HG03342 (cell line): ENCODE measurements at regions not wholly inside any gene's neighbourhood (a gene's known extent, or its start where the extent isn't known, plus 50 kb on each side); places are given as distances from the start of the nearest gene placed in this dataset.

ENCODE experiments used
- ATAC-seq: cut with Tn5 transposase; IDR thresholded peaks from one replicate; pipeline ENCODE4 v1.9.1; 2021; ENCODE audit warnings: mild to moderate bottlenecking, moderate library complexity; ENCODE audit not compliant: unreplicated experiment

DNA sequence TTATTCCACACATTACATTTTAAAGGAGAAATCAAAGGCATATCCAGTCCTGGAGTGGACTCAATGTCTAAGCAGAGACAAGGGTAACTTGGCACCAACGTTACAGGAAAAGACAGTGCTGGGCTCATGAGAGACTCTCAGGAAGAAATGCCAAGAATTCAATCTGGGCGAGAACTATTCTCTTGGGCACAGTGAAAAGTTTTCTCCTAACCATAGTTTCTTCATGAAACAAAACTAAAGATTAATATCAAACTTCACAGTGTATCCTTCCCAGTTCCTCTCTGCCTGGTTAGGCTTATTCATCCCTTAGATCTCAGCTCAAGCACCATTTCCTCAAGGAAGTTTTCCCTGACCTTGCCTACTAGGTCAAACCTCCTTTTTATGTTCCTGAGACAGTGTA, 109.4 kb upstream of the TLL1 start:
- ATAC-seq, result no peak

DNA sequence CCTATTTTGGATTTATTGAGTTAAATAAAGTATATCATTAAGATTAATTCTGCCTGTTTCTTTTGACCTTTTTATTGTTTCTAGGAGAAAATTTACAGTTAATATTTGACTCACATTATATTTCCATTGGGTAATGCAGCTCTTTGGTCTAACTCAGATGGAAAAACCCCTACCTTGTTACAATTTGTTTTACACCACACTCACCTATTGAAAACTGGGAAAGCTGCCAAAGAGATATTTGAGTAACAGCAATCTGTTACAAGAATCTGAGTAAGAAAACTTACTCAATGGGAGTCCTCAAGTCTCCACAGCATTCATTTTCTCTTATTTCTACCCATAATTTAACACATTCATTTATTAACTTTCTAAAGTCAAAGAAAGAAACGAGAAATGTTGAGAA, 108.0 kb upstream of the TLL1 start:
- no peak for ATAC-seq

- ATAC-seq, result no peak
Measured at GRCh38 chr4:165766018-165766417, 107.0 kb upstream of the TLL1 start.

DNA sequence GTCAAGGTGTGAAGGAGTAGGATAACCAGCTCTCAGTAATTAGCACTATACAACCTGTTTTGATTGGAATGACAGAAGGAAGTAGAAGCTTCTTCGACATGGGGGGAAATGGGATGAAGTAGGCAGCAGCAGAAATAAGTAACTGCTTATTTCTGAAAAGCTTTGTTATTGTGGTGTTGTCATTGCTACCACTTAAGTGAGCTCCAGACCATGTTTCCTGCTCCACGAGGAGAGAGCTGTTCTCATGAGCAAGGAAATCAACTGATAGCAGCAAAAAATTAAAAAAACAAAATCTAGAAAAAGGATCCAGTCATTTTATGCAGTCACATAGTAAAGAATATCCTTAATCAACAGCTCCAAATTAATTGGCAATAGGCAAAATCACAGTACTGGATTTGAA, 106.1 kb upstream of the TLL1 start:
- no peak for ATAC-seq

- no peak for ATAC-seq
Measured at GRCh38 chr4:165767671-165768070, 105.4 kb upstream of the TLL1 start.

DNA sequence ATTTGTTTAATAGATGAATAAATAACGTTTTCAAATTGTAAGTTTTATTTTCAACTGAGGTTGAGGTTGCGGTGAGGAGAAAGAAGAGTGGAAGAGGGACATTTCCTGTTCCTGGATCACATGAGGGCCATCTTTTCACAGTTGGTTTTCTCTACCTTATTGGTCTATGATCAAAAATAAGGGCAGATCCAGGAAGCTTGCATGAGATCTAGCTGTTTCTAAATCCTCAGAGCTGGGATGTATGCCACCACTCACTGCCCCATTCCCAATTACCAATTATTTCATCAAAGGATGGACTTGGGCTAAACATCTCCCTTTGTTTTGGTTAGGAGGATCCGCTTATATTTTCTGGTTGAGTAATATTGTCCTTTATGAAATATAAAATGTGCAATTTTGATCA, 104.8 kb upstream of the TLL1 start:
- ATAC-seq, result no peak

DNA sequence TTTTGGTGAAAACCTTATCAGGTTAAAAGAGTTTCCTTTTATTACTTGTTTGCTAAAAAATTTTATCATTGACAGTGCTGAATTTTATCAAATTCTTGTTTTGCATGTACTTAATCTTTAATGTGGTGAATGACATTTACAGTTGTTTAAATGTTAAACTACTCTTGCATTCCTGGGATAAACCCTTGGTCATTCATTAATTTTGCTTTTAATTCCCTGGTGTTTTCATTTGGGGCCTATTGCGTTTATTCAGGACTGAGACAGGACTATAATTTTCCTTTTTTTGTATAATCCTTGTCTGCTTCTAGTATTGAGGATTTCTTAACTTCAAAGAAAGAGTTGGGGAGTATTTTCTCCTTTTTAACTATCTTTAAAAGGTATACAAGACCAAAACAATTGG, 98.7 kb upstream of the TLL1 start:
- ATAC-seq, result no peak

GRCh38 chr4:165779950-165780670, 92.9 kb upstream of the TLL1 start:
- ATAC-seq, result no peak

DNA sequence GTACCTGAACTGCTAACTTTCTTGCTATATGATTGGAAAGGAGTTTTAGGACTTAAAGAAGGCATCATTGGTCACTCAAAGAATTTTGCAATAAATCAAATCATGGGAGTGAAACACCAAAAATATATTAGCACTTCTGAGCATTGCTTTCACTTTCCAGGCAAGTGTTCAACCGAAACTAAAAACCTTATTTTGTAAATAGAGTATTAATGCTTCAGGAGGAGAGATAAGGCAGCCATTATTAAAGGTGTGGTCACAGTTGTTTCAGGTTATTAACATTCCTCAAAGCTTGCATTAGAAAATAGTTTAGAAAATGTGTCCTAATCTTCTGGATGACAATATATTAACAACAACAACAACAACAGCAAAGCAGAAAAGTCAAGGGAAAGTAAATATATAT, 92.3 kb upstream of the TLL1 start:
- no peak for ATAC-seq

DNA sequence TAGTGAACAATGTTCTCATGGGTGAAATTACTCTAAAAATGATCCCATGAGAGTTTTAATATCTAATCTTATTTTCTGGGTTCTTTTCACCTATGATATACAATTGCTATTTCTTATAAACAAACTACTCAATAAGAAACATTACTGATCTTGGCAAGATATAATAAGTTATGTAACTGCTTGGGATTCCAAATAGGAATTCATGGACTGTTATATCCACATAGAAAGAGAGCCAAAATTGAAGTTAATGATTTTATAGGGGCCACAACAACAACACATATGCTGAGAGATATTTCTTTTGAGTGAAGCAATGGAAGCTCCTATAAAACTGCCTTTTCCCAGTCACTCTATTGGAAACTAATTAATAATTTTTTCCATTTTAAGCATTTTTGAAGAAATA, 90.4 kb upstream of the TLL1 start:
- no peak for ATAC-seq

DNA sequence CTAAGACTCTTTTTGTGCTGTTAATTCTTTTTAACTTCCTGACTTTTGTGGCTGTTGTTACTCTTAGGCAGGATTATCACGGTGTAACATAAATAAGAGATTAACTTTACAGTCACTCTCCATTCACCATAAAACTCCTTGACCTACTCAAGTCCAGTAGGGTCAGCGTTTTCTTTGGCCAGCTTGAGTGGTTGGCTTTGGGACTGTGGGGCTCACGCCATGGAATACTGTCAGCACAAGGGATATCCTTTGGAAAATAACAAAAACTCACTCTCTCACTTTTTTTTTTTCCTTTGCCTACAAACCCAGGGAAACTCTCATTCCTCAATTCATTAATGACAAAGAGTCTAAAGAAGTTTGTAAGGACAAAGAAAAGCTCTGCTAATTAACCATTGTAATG, 89.4 kb upstream of the TLL1 start:
- no peak for ATAC-seq

DNA sequence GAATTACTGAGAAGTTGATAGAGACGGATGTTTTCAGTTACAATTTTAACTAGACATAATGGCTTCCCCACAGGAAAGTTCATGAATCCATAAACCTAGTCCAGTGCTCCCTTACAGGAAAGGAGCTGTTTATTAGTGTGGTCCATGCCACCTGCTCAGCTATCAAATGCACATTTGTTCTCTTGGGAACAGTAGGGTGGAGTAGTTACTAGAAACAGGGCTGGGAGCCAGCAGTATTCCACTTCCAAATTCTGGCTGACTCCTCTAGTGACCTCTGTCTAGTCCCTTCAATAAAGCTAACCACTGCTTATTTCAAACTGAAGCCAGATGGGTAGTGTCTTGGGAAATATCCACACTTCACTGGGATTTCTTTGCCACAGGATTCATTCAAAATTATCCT, 88.4 kb upstream of the TLL1 start:
- no peak for ATAC-seq

DNA sequence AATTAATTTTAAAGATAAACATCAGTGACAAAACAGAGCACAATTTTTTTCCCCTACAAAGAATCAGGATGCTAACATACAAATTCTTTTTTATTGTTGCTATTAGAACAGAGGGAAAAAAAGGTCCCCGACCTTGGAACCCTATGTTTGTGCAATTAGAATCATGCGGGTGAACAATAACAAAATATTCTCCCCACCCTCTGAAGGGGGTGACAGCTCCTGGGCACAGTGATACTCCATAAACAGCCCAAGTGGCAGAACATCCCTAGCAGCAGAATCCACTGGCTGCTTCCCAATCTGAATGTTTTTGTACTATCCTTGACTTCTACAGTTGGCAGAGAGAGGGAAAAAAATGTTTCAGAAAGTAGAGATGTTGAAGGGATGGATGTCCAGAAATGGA, 87.7 kb upstream of the TLL1 start:
- no peak for ATAC-seq

DNA sequence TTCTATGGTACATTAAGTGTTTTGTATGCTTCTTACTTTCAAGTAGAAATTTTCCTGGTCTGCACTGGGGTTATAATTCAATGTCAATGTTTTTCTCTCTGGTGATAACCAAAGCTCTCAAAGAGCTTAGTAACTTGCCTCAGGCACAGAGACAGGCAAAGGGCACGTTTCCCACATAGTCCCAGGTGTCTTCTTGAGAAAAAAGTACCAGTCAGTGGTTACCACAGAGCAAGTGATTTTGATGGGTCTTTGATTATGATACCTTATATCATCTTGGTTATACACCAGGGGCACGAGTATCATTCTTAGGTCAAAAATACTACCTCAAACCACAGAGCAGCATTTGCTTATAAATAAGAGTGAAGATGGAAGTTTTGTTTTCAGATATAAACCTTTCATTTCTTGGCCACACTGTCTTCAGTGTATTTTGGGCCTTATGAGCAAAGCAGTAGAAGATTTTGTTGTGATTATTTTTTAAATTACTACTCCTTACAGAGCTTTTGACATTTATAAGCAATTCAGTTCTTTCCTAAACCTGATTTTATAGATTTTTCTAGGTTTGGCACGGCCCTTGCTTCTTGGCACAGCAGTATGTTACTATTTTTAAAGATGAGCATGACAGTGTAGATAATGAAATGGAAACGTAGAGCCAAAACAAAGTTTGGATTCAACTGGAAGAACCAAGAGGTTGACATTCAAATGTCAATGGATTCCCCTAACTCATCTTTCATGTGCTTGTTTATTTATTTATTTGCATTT, 85.3 kb upstream of the TLL1 start:
- no peak for ATAC-seq

DNA sequence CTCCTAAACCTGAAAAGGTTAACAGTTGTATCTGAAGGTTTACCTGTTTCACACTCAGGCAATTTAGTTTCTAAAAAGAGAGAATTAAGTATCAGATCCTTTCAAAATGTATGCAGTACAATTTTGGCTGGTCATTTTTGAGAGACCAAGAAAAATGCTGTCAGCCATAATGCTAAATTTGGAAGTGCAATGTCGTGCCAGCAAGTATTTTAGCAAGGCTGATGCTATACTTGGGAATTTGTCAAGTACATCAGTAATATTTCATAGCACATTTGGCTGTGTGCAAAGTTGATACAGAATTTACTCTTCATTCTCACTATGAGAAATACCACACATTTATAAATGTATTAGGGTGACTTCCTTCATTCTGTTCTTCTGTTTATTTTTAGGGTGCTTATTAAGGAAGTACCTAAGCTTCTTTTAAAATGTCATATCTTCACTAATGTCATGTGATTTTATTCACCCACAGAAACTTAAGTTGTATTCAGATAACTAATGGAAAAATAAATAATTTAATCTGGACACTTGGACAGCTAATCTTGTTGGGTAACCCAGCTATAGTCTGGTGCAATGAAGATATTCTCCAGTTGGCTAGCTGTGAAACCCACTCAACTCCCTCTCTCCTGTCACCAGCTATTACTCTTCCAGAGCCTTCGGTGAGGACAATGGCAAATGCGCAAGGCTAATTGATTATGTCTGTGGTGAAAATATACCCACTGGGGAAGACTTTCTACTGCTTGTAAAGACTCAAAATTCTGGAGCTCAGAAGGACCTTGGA, 84.2 kb upstream of the TLL1 start:
- ATAC-seq, result no peak

DNA sequence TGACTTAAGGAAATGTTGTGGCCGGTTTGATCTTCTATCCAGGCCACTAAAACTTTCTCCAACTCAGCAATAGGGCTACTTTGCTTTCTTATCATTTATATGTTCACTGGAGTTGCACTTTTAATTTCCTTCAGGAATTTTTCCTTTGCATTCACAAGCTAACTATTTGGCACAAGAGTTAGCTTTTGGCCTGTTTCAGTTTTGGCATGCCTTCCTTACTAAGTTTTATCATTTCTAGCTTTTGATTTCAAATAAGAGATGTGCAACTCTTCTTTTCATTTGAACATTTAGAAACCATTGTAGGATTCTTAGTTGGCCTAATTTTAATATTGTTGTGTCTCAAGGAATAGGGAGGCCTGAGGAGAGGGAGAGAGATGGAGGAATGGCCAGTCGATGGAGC, 79.8 kb upstream of the TLL1 start:
- no peak for ATAC-seq

DNA sequence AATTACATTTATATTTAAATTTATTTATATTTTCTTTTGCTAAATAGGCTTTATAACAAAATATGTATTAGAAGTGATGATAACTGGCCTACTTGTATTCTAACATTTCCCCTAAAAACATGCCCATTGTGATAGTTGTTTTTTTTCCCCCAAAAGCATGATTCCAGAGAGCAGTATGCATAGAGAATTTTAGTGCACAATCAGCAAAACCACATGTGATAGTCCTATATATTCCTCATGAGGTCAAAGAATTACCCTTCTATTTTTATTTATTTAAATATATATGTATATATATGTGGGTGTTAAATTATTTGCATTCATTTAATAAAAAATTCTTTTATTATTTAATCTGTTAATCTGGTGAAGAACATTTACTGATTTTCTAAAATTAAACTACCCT, 78.2 kb upstream of the TLL1 start:
- ATAC-seq, result no peak

DNA sequence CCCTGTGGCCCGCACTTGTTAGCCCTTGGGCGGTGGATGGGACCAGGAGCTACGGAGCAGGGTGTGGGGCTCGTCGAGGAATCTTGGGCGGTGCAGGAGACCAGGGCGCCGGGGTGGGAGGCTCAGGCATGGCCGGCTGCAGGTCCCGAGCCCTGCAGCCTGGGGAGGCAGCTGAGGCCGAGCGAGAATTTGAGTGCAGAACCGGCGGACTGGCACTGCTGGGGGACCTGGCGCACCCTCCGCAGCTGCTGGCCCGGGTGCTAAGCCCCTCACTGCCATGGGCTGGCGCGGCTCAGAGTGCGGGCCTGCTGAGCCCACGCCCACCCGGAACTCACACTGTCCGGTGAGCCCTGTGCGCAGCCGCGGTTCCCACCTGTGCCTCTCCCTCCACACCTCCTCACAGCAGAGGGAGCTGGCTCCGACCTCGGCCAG, 73.6 kb upstream of the TLL1 start:
- ATAC-seq, result no peak

DNA sequence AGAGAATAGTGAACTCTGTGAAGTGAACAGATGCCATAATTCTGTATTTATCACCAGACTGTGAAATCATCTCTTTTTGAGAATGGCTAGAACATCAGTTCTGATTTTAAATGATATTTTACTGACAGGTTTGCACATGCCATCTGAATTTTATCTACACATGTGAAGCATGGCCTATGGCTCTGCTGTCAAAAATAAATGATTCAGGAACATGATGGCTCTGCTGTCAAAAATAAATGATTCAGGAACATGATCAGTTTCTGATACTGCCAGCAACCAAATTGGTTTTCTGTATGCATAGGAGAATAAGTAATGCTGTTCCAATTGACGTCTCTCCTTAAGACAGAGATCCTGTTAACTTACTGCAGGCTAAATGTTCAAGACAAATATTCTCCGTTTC, 70.6 kb upstream of the TLL1 start:
- ATAC-seq, result no peak

DNA sequence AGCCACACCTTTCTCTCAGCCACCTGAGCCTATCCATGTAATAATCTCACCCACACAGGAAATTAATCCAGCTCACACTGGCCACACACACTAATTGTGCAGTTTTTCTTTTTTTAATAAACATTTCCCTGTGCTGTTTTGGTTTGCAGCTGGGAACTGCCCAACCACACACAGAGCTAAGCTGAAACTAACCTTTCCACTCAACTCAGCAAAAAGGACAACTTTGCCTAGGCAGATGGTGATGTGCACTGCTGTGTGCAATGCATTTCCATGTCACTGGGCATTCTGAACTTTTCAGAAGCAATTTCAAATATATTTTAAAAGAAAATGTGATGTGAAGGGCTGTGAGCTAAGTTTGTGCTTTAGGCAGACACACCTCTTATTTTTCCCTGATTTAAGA, 70.0 kb upstream of the TLL1 start:
- no peak for ATAC-seq

GRCh38 chr4:165805406-165805805, 67.6 kb upstream of the TLL1 start:
- no peak for ATAC-seq

DNA sequence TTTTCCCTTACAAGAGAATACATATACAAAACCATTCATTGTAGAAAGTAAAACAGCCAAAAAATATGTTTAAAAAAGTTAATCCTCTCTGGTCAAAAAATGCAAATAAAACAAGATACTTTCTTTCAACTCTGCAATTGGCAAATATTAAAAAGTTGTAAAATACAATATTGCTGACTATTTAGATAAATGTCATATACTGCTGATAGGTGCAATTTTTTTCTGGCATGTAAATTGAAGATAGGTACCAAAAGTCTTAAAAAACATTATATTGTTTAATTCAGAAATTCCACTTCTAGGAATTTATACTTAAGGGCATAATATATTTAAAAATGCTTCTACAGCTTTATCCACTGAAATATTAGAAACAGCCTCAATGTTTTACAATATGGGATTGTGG, 66.4 kb upstream of the TLL1 start:
- no peak for ATAC-seq
